GM23338 (cell line): ENCODE measurements at regions not wholly inside any gene's neighbourhood (a gene's known extent, or its start where the extent isn't known, plus 50 kb on each side); places are given as distances from the start of the nearest gene placed in this dataset.
"Not testable (repeated sequence)": the region's sequence is repeated elsewhere in the genome, so short reads cannot be mapped to it uniquely, and the experiment has no call there.

Experiments
- ATAC-seq: fragments of 200-7000 bp; cut with Tn5 transposase; 3 replicates; pipeline ENCODE4 v1.9.1; 2020
- DNase-seq: peaks from one replicate; pipeline ENCODE4 v3.0.0-alpha.2; 2015; ENCODE audit warnings: low spot score
- H2AFZ ChIP-seq: fragments of 200-600 bp; sonication (generic); 2 replicates; pipeline ENCODE4 v1.8.0; 2016; ENCODE audit warnings: antibody characterized with exemption, mild to moderate bottlenecking, moderate library complexity
- H3F3A ChIP-seq: fragments of 200-600 bp; sonication (generic); replicated peaks from 2 replicates; pipeline ENCODE4 v1.8.0; 2017; ENCODE audit warnings: antibody characterized with exemption, mixed run types, low read depth
- H3K27ac ChIP-seq: fragments of 200-600 bp; sonication (generic); 2 replicates; pipeline ENCODE4 v1.6.1; 2016; ENCODE audit warnings: low read depth
- H3K27me3 ChIP-seq: fragments of 200-600 bp; sonication (generic); 2 replicates; pipeline ENCODE4 v1.8.0; 2016; ENCODE audit warnings: mild to moderate bottlenecking, mixed run types, moderate library complexity; ENCODE audit not compliant: insufficient read depth
- H3K36me3 ChIP-seq: fragments of 200-600 bp; sonication (generic); 2 replicates; pipeline ENCODE4 v1.8.0; 2016; ENCODE audit warnings: mild to moderate bottlenecking; ENCODE audit not compliant: insufficient read depth
- H3K4me1 ChIP-seq: fragments of 200-600 bp; sonication (generic); 2 replicates; pipeline ENCODE4 v1.8.0; 2016; ENCODE audit warnings: mild to moderate bottlenecking, moderate library complexity; ENCODE audit not compliant: insufficient read depth
- H3K4me2 ChIP-seq: fragments of 200-600 bp; sonication (generic); 2 replicates; pipeline ENCODE4 v1.7.1; 2017; ENCODE audit warnings: mixed run types
- H3K4me3 ChIP-seq: fragments of 200-600 bp; sonication (generic); 2 replicates; pipeline ENCODE4 v1.6.1; 2016; ENCODE audit warnings: mixed run types
- H3K79me2 ChIP-seq: fragments of 200-600 bp; sonication (generic); replicated peaks from 2 replicates; pipeline ENCODE4 v1.8.0; 2017; ENCODE audit warnings: mild to moderate bottlenecking; ENCODE audit not compliant: insufficient read depth
- H3K9me2 ChIP-seq: fragments of 200-600 bp; sonication (generic); 2 replicates; pipeline ENCODE4 v1.8.0; 2017; ENCODE audit not compliant: insufficient read depth
- H4K20me1 ChIP-seq: fragments of 200-600 bp; sonication (generic); replicated peaks from 2 replicates; pipeline ENCODE4 v1.8.0; 2017; ENCODE audit warnings: mild to moderate bottlenecking; ENCODE audit not compliant: insufficient read depth
- H3K27ac Mint-ChIP-seq: 2 replicates; pipeline ENCODE4 v1.8.0; 2020; ENCODE audit warnings: inconsistent platforms, mild to moderate bottlenecking, moderate library complexity, mixed read lengths
- H3K27me3 Mint-ChIP-seq: 3 replicates; pipeline ENCODE4 v1.8.0; 2022; ENCODE audit warnings: low read depth, mild to moderate bottlenecking, moderate library complexity, mixed read lengths, inconsistent platforms; ENCODE audit not compliant: insufficient read depth, poor library complexity
- H3K36me3 Mint-ChIP-seq: 3 replicates; pipeline ENCODE4 v1.8.0; 2021; ENCODE audit warnings: low read depth, mild to moderate bottlenecking, inconsistent platforms, moderate library complexity, mixed read lengths
- H3K4me1 Mint-ChIP-seq: 3 replicates; pipeline ENCODE4 v1.8.0; 2020; ENCODE audit warnings: mild to moderate bottlenecking, inconsistent platforms, mixed read lengths
- H3K4me3 Mint-ChIP-seq: 3 replicates; pipeline ENCODE4 v1.8.0; 2021; ENCODE audit warnings: moderate library complexity, mild to moderate bottlenecking, inconsistent platforms, mixed read lengths
- H3K9me3 Mint-ChIP-seq: 3 replicates; pipeline ENCODE4 v1.8.0; 2020; ENCODE audit warnings: moderate library complexity, mild to moderate bottlenecking, inconsistent platforms, mixed read lengths
- CREB1 ChIP-seq: fragments of 250-450 bp; sonication (Bioruptor Pico); IDR thresholded peaks from 2 replicates; pipeline ENCODE4 v1.5.0; 2020; ENCODE audit warnings: low read depth, mild to moderate bottlenecking, moderate library complexity
- EZH2 ChIP-seq: fragments of 200-600 bp; sonication (generic); IDR thresholded peaks from one replicate; pipeline ENCODE4 v1.8.0; 2017; ENCODE audit warnings: antibody characterized with exemption, mild to moderate bottlenecking, low read depth; ENCODE audit not compliant: unreplicated experiment
- EZH2phosphoT487 ChIP-seq: fragments of 200-600 bp; sonication (generic); IDR thresholded peaks from one replicate; pipeline ENCODE4 v1.8.1; 2018; ENCODE audit warnings: antibody characterized with exemption; ENCODE audit not compliant: unreplicated experiment
- JUNB ChIP-seq: IDR thresholded peaks from one replicate; pipeline ENCODE4 v1.6.1; 2016; ENCODE audit warnings: antibody characterized with exemption; ENCODE audit not compliant: unreplicated experiment
- NANOG ChIP-seq: IDR thresholded peaks from 2 replicates; pipeline ENCODE4 v1.6.1; 2016; ENCODE audit warnings: antibody characterized with exemption, borderline replicate concordance
- POLR2AphosphoS5 ChIP-seq: IDR thresholded peaks from 2 replicates; pipeline ENCODE4 v1.6.1; 2016; ENCODE audit warnings: antibody characterized with exemption, low read depth
- REST ChIP-seq: IDR thresholded peaks from one replicate; pipeline ENCODE4 v1.6.1; 2018; ENCODE audit warnings: antibody characterized with exemption; ENCODE audit not compliant: unreplicated experiment
- ZNF114 ChIP-seq: fragments of 250-450 bp; sonication (Bioruptor Pico); IDR thresholded peaks from 2 replicates; pipeline ENCODE4 v1.5.0; 2020; ENCODE audit warnings: mild to moderate bottlenecking, moderate library complexity
- ZNF331 ChIP-seq: fragments of 250-450 bp; sonication (Bioruptor Pico); IDR thresholded peaks from 2 replicates; pipeline ENCODE4 v1.5.0; 2020; ENCODE audit warnings: low read depth, mild to moderate bottlenecking, moderate library complexity
- ZNF462 ChIP-seq: fragments of 250-450 bp; sonication (Bioruptor Pico); IDR thresholded peaks from 2 replicates; pipeline ENCODE4 v1.5.0; 2020; ENCODE audit warnings: mild to moderate bottlenecking, moderate library complexity

GRCh38 chr4:164139291-164139690 is 614.6 kb upstream of the SMIM31 start:
- Mint-ChIP-seq H3K9me3 (peaks cover 12% of the 10 kb centered on the region), H3K27ac (no peak overlapping the region), H3K4me3 (no peak overlapping the region), H3K36me3 (peaks cover 14% of the 10 kb centered on the region), H3K27me3 (peaks cover 1% of the 10 kb centered on the region), H3K4me1 (peaks cover 10% of the 10 kb centered on the region)
- H3F3A ChIP-seq, result no peaks in the 10 kb centered on the region
- no peak overlapping the region for H3K4me3 ChIP-seq
- H2AFZ ChIP-seq, result no peak overlapping the region
- H3K9me2 ChIP-seq, result peaks cover 4% of the 10 kb centered on the region; the same call in 1 of the 2 replicates
- no peak for TF ChIP-seq EZH2
- no peak for TF ChIP-seq EZH2phosphoT487
- TF ChIP-seq ZNF114 (CRISPR knock-in tag), result no peak
- no peak for TF ChIP-seq REST
- no peak for TF ChIP-seq ZNF462 (CRISPR knock-in tag)
- no peak for TF ChIP-seq JUNB
- TF ChIP-seq CREB1 (CRISPR knock-in tag), result no peak
- no peak for TF ChIP-seq POLR2AphosphoS5
- TF ChIP-seq ZNF331, result no peak
- TF ChIP-seq NANOG, result no peak
- no peaks in the 10 kb centered on the region for H3K79me2 ChIP-seq
- no peaks in the 10 kb centered on the region for H4K20me1 ChIP-seq
- DNase-seq (no peak), ATAC-seq (no peak)
- H3K27ac ChIP-seq, result no peak overlapping the region
- no peak overlapping the region for H3K4me2 ChIP-seq
- no peaks in the 10 kb centered on the region for H3K36me3 ChIP-seq
- 0 out of 2 replicates have a peak, but pooled peaks cover under 1% of the 10 kb centered on the region for H3K4me1 ChIP-seq
- no peaks in the 10 kb centered on the region for H3K27me3 ChIP-seq

GRCh38 chr4:164141755-164142375 is 612.1 kb upstream of the SMIM31 start:
- not testable (repeated sequence) for H3K4me1 Mint-ChIP-seq, H3K27ac ChIP-seq, H3K4me1 ChIP-seq, DNase-seq, H3K27me3 ChIP-seq, H3K4me2 ChIP-seq, ATAC-seq, H3K27me3 Mint-ChIP-seq, H3K79me2 ChIP-seq, H2AFZ ChIP-seq, H3K36me3 ChIP-seq, H4K20me1 ChIP-seq, H3K4me3 Mint-ChIP-seq, H3F3A ChIP-seq, H3K27ac Mint-ChIP-seq, H3K4me3 ChIP-seq, H3K9me2 ChIP-seq
- peaks cover 12% of the 10 kb centered on the region for H3K9me3 Mint-ChIP-seq
- H3K36me3 Mint-ChIP-seq, result peaks cover 11% of the 10 kb centered on the region
